HUES64 (cell line): ENCODE measurements at regions not wholly inside any gene's neighbourhood (a gene's known extent, or its start where the extent isn't known, plus 50 kb on each side); places are given as distances from the start of the nearest gene placed in this dataset.

Experiments used
- H3K27ac ChIP-seq: 2 replicates; pipeline ENCODE4 v1.7.0; 2013; ENCODE audit warnings: low read depth, low read length, inconsistent platforms
- H3K27me3 ChIP-seq: 2 replicates; pipeline ENCODE4 v1.6.1; 2013; ENCODE audit warnings: mild to moderate bottlenecking, low read length; ENCODE audit not compliant: insufficient read depth
- H3K36me3 ChIP-seq: 2 replicates; pipeline ENCODE4 v1.6.1; 2013; ENCODE audit warnings: mild to moderate bottlenecking, low read length; ENCODE audit not compliant: insufficient read depth
- H3K4me1 ChIP-seq: 2 replicates; pipeline ENCODE4 v1.6.1; 2013; ENCODE audit warnings: mild to moderate bottlenecking, low read length, moderate library complexity; ENCODE audit not compliant: insufficient read depth
- H3K4me3 ChIP-seq: 2 replicates; pipeline ENCODE4 v1.5.1; 2013; ENCODE audit warnings: mild to moderate bottlenecking, low read length, moderate library complexity
- H3K9ac ChIP-seq: 2 replicates; pipeline ENCODE4 v1.6.1; 2013; ENCODE audit warnings: mild to moderate bottlenecking, low read depth, low read length
- H3K9me3 ChIP-seq: 2 replicates; pipeline ENCODE4 v1.6.1; 2013; ENCODE audit warnings: low read depth, low read length; ENCODE audit not compliant: insufficient read depth
- WGBS: fragments of 150-250, 120-280 bp; methylation state at CpG from one replicate; pipeline ENCODE4 v1.1.7; 2013; ENCODE audit warnings: missing lambda C conversion rate; 5-methylcytosine and 5-hydroxymethylcytosine counted together

GRCh38 chr14:46369391-46369790, 282.2 kb downstream of the RPL10L start:
- H3K27ac ChIP-seq = no peak overlapping the region
- H3K4me1 ChIP-seq = no peaks in the 10 kb centered on the region
- H3K36me3 ChIP-seq = no peaks in the 10 kb centered on the region
- no peaks in the 10 kb centered on the region; the same call in 1 of the 2 replicates for H3K27me3 ChIP-seq
- H3K9me3 ChIP-seq = no peaks in the 10 kb centered on the region; the same call in 1 of the 2 replicates
- no peak overlapping the region for H3K4me3 ChIP-seq
- no peak overlapping the region for H3K9ac ChIP-seq

GRCh38 chr14:46368275-46368674, 283.3 kb downstream of the RPL10L start:
- no peaks in the 10 kb centered on the region for H3K27me3 ChIP-seq
- H3K9me3 ChIP-seq = no peaks in the 10 kb centered on the region; the same call in 1 of the 2 replicates
- no peak overlapping the region for H3K9ac ChIP-seq
- no peaks in the 10 kb centered on the region for H3K4me1 ChIP-seq
- H3K4me3 ChIP-seq = no peak overlapping the region
- H3K36me3 ChIP-seq = no peaks in the 10 kb centered on the region
- 61% methylated on average over 3 of the region's 3 CpGs for WGBS
- no peak overlapping the region for H3K27ac ChIP-seq

GRCh38 chr14:46352844-46353243, 298.7 kb downstream of the RPL10L start:
- WGBS = 100% methylated on average over 1 of the region's 1 CpG
- no peak overlapping the region for H3K9ac ChIP-seq
- H3K4me3 ChIP-seq = no peak overlapping the region
- H3K27ac ChIP-seq = no peak overlapping the region
- no peaks in the 10 kb centered on the region for H3K27me3 ChIP-seq
- H3K36me3 ChIP-seq = no peaks in the 10 kb centered on the region
- no peaks in the 10 kb centered on the region for H3K4me1 ChIP-seq
- H3K9me3 ChIP-seq = no peaks in the 10 kb centered on the region

- H3K4me3 ChIP-seq = no peak overlapping the region
- H3K9ac ChIP-seq = no peak overlapping the region
- H3K27ac ChIP-seq = no peak overlapping the region
- H3K36me3 ChIP-seq = no peaks in the 10 kb centered on the region
- peaks cover 3% of the 10 kb centered on the region; the same call in 1 of the 2 replicates for H3K9me3 ChIP-seq
- 28% methylated on average over 2 of the region's 4 CpGs for WGBS
- H3K27me3 ChIP-seq = no peaks in the 10 kb centered on the region
- no peaks in the 10 kb centered on the region for H3K4me1 ChIP-seq
These were observed 307.1 kb downstream of the RPL10L start for GRCh38 chr14:46344327-46344937.

GRCh38 chr14:46325777-46326176, 325.8 kb downstream of the RPL10L start:
- WGBS = 90% methylated on average over 2 of the region's 2 CpGs
- no peak overlapping the region for H3K4me3 ChIP-seq
- peaks cover 15% of the 10 kb centered on the region for H3K4me1 ChIP-seq
- H3K36me3 ChIP-seq = no peaks in the 10 kb centered on the region
- no peaks in the 10 kb centered on the region for H3K9me3 ChIP-seq
- peaks cover 43% of the 10 kb centered on the region for H3K27me3 ChIP-seq
- H3K27ac ChIP-seq = no peak overlapping the region
- no peak overlapping the region for H3K9ac ChIP-seq

- Histone ChIP-seq H3K4me1 (peaks cover 15% of the 10 kb centered on the region), H3K36me3 (no peaks in the 10 kb centered on the region), H3K27me3 (peaks cover 49% of the 10 kb centered on the region), H3K27ac (no peak overlapping the region), H3K9ac (no peak overlapping the region), H3K4me3 (no peak overlapping the region), H3K9me3 (no peaks in the 10 kb centered on the region)
- WGBS = 75% methylated on average over 5 of the region's 5 CpGs
These were observed 326.4 kb downstream of the RPL10L start for GRCh38 chr14:46325157-46325556.

GRCh38 chr14:46323404-46323762, 328.2 kb downstream of the RPL10L start:
- no peak overlapping the region for H3K27ac ChIP-seq
- no peak overlapping the region for H3K4me3 ChIP-seq
- H3K27me3 ChIP-seq = peaks cover 65% of the 10 kb centered on the region
- H3K9ac ChIP-seq = no peak overlapping the region
- H3K9me3 ChIP-seq = no peaks in the 10 kb centered on the region
- no peaks in the 10 kb centered on the region for H3K36me3 ChIP-seq
- H3K4me1 ChIP-seq = peaks cover 15% of the 10 kb centered on the region

- 63% methylated on average over 3 of the region's 3 CpGs for WGBS
- Histone ChIP-seq H3K27me3 (peaks cover 65% of the 10 kb centered on the region), H3K36me3 (no peaks in the 10 kb centered on the region), H3K27ac (no peak overlapping the region), H3K4me3 (no peak overlapping the region), H3K9me3 (no peaks in the 10 kb centered on the region), H3K9ac (no peak overlapping the region), H3K4me1 (peaks cover 15% of the 10 kb centered on the region)
These were observed 328.7 kb downstream of the RPL10L start for GRCh38 chr14:46322730-46323403.

- H3K27ac ChIP-seq = 0 out of 2 replicates have a peak overlapping the region, but pooled peaks have one; percentile 5
- H3K9ac ChIP-seq = no peak overlapping the region; the same call in 1 of the 2 replicates
- H3K4me1 ChIP-seq = peaks cover 15% of the 10 kb centered on the region
- H3K36me3 ChIP-seq = no peaks in the 10 kb centered on the region
- H3K4me3 ChIP-seq = no peak overlapping the region
- no peaks in the 10 kb centered on the region for H3K9me3 ChIP-seq
- 20% methylated on average over 1 of the region's 1 CpG for WGBS
- peaks cover 65% of the 10 kb centered on the region for H3K27me3 ChIP-seq
These were observed 329.5 kb downstream of the RPL10L start for GRCh38 chr14:46322076-46322475.

- no peaks in the 10 kb centered on the region for H3K36me3 ChIP-seq
- no peaks in the 10 kb centered on the region for H3K9me3 ChIP-seq
- no peak overlapping the region for H3K9ac ChIP-seq
- no peaks in the 10 kb centered on the region for H3K27me3 ChIP-seq
- no peak overlapping the region for H3K27ac ChIP-seq
- no peak overlapping the region for H3K4me3 ChIP-seq
- 43% methylated on average over 2 of the region's 2 CpGs for WGBS
- peaks cover 6% of the 10 kb centered on the region; the same call in 1 of the 2 replicates for H3K4me1 ChIP-seq
These were observed 345.3 kb downstream of the RPL10L start for GRCh38 chr14:46306267-46306666.

GRCh38 chr14:46300765-46301164, 350.8 kb downstream of the RPL10L start:
- no peaks in the 10 kb centered on the region for H3K9me3 ChIP-seq
- no peaks in the 10 kb centered on the region for H3K4me1 ChIP-seq
- no peak overlapping the region for H3K9ac ChIP-seq
- H3K4me3 ChIP-seq = no peak overlapping the region
- no peaks in the 10 kb centered on the region for H3K27me3 ChIP-seq
- H3K36me3 ChIP-seq = no peaks in the 10 kb centered on the region
- no CpG with 5 or more reads among the region's 2 CpGs for WGBS
- H3K27ac ChIP-seq = no peak overlapping the region
